Caco-2 (cell line): ENCODE measurements at regions not wholly inside any gene's neighbourhood (a gene's known extent, or its start where the extent isn't known, plus 50 kb on each side); places are given as distances from the start of the nearest gene placed in this dataset.

ENCODE experiments used
- BruUV-seq: library from RNA; stranded (reverse); fragments of 400-500 nt; replicated peaks from 2 replicates; lab custom pipeline; 2021; lab: Mats Ljungman, UMichigan
- CTCF ChIA-PET: fragments of 300-600 bp; sonication (Branson Sonifier 250); formaldehyde crosslinking; loops from one replicate; lab custom pipeline; 2022; ENCODE audit warnings: antibody characterized with exemption; lab: Charles Lee
- POLR2A ChIA-PET: fragments of 300-600 bp; sonication (Branson Sonifier 250); formaldehyde crosslinking; loops from one replicate; lab custom pipeline; 2022; ENCODE audit warnings: antibody characterized with exemption; lab: Charles Lee
- DNase-seq, 2 experiments: peaks; one replicate each; pipeline versions ENCODE4 v3.0.0 to v3.0.0-alpha.2; 2020 to 2022
- H3K27me3 ChIP-seq: replicated peaks from 2 replicates; pipeline ENCODE4 v1.6.0; 2011; ENCODE audit warnings: low read length; ENCODE audit not compliant: control insufficient read depth, insufficient read depth
- H3K36me3 ChIP-seq: 2 replicates; pipeline ENCODE4 v1.5.1; 2011; ENCODE audit warnings: low read length; ENCODE audit not compliant: control insufficient read depth, insufficient read depth
- H3K4me1 ChIP-seq: fragments of 250-450 bp; sonication (Bioruptor Pico); 2 replicates; pipeline ENCODE4 v1.5.1; 2020; ENCODE audit warnings: mild to moderate bottlenecking
- H3K4me3 ChIP-seq: 2 replicates; pipeline ENCODE4 v1.5.1; 2011; ENCODE audit warnings: low read depth, mild to moderate bottlenecking, control low read depth, low read length
- H3K9me3 ChIP-seq: fragments of 250-450 bp; sonication (Bioruptor Pico); 2 replicates; pipeline ENCODE4 v1.5.1; 2020; ENCODE audit warnings: mild to moderate bottlenecking, moderate library complexity
- H3K27ac Mint-ChIP-seq: one replicate; pipeline ENCODE4 v1.8.0; 2022; ENCODE audit warnings: mixed read lengths; ENCODE audit not compliant: unreplicated experiment
- H3K27me3 Mint-ChIP-seq: one replicate; pipeline ENCODE4 v1.8.0; 2022; ENCODE audit warnings: mixed read lengths; ENCODE audit not compliant: insufficient read depth, unreplicated experiment
- H3K36me3 Mint-ChIP-seq: one replicate; pipeline ENCODE4 v1.8.0; 2022; ENCODE audit warnings: mild to moderate bottlenecking, mixed read lengths; ENCODE audit not compliant: insufficient read depth, unreplicated experiment
- H3K4me1 Mint-ChIP-seq: one replicate; pipeline ENCODE4 v1.8.0; 2022; ENCODE audit warnings: low read depth, mixed read lengths; ENCODE audit not compliant: unreplicated experiment
- H3K4me3 Mint-ChIP-seq: one replicate; pipeline ENCODE4 v1.8.0; 2022; ENCODE audit warnings: mild to moderate bottlenecking, moderate library complexity, mixed read lengths; ENCODE audit not compliant: unreplicated experiment
- H3K9me3 Mint-ChIP-seq: one replicate; pipeline ENCODE4 v1.8.0; 2022; ENCODE audit warnings: mixed read lengths; ENCODE audit not compliant: unreplicated experiment
- CTCF ChIP-seq, 2 experiments: fragments of 200-600 bp in 1 of 2; IDR thresholded peaks; 1 replicate in 1 of 2; 2 replicates in 1 of 2; pipeline versions ENCODE4 v1.5.1 to v1.8.0; 2011 to 2022; ENCODE audit warnings: antibody characterized with exemption in 1 of 2, control low read depth in 1 of 2, inconsistent platforms in 1 of 2, low read depth in 1 of 2, low read length in 1 of 2, mild to moderate bottlenecking in 1 of 2, moderate library complexity in 1 of 2; ENCODE audit not compliant: insufficient read depth in 1 of 2, severe bottlenecking in 1 of 2, unreplicated experiment in 1 of 2
- intact Hi-C: fragments of 100-400 bp; cut with micrococcal nuclease; formaldehyde crosslinking; loops from one replicate; pipeline ENCODE4 v1.10.0; 2022; ENCODE audit not compliant: unreplicated experiment

- no peaks in the 10 kb centered on the region for H3K27me3 Mint-ChIP-seq
- POLR2A ChIA-PET, result no interaction called here
- Histone ChIP-seq H3K27me3 (no peaks in the 10 kb centered on the region), H3K9me3 (no peaks in the 10 kb centered on the region), H3K4me3 (no peak overlapping the region), H3K4me1 (no peaks in the 10 kb centered on the region), H3K36me3 (no peaks in the 10 kb centered on the region)
- no peak overlapping the region for H3K27ac Mint-ChIP-seq
- no peak for DNase-seq
- TF ChIP-seq CTCF (IDR thresholded peaks at IDR 0.05; ENCODE audit: insufficient read depth in 1 of 2, low read depth in 1 of 2, low read length in 1 of 2, severe bottlenecking in 1 of 2, unreplicated experiment in 1 of 2), result no peak
- no peaks in the 10 kb centered on the region for H3K4me1 Mint-ChIP-seq
- no TSS peak for BruUV-seq
- intact Hi-C loops, result no loop called here
- CTCF ChIA-PET, result no interaction called here
- H3K4me3 Mint-ChIP-seq, result no peak overlapping the region
- no peaks in the 10 kb centered on the region for H3K36me3 Mint-ChIP-seq
- H3K9me3 Mint-ChIP-seq, result no peaks in the 10 kb centered on the region
These were observed 659.8 kb downstream of the TLE4 start for GRCh38 chr9:80231318-80232236.

GRCh38 chr9:80223897-80224296, 652.1 kb downstream of the TLE4 start:
- no peaks in the 10 kb centered on the region for H3K36me3 Mint-ChIP-seq
- H3K9me3 Mint-ChIP-seq, result no peaks in the 10 kb centered on the region
- no peak overlapping the region for H3K4me3 Mint-ChIP-seq
- Histone ChIP-seq H3K4me1 (no peaks in the 10 kb centered on the region), H3K9me3 (no peaks in the 10 kb centered on the region), H3K4me3 (no peak overlapping the region), H3K27me3 (no peaks in the 10 kb centered on the region), H3K36me3 (no peaks in the 10 kb centered on the region)
- no peak for DNase-seq
- TF ChIP-seq CTCF (IDR thresholded peaks at IDR 0.05; ENCODE audit: insufficient read depth in 1 of 2, low read depth in 1 of 2, low read length in 1 of 2, severe bottlenecking in 1 of 2, unreplicated experiment in 1 of 2), result no peak
- intact Hi-C loops, result no loop called here
- CTCF ChIA-PET, result no interaction called here
- H3K27ac Mint-ChIP-seq, result no peak overlapping the region
- no peaks in the 10 kb centered on the region for H3K4me1 Mint-ChIP-seq
- no TSS peak for BruUV-seq
- no peaks in the 10 kb centered on the region for H3K27me3 Mint-ChIP-seq
- POLR2A ChIA-PET, result no interaction called here

GRCh38 chr9:80222466-80223169, 650.9 kb downstream of the TLE4 start:
- H3K36me3 Mint-ChIP-seq, result no peaks in the 10 kb centered on the region
- no peaks in the 10 kb centered on the region for H3K27me3 Mint-ChIP-seq
- intact Hi-C loops, result no loop called here
- H3K9me3 ChIP-seq, result no peaks in the 10 kb centered on the region
- TF ChIP-seq CTCF (IDR thresholded peaks at IDR 0.05; ENCODE audit: insufficient read depth in 1 of 2, low read depth in 1 of 2, low read length in 1 of 2, severe bottlenecking in 1 of 2, unreplicated experiment in 1 of 2), result no peak
- CTCF ChIA-PET, result no interaction called here
- H3K36me3 ChIP-seq, result no peaks in the 10 kb centered on the region
- no peak overlapping the region for H3K4me3 ChIP-seq
- no peak overlapping the region for H3K4me3 Mint-ChIP-seq
- no peaks in the 10 kb centered on the region for H3K4me1 ChIP-seq
- no peak overlapping the region for H3K27ac Mint-ChIP-seq
- no peak for DNase-seq
- no peaks in the 10 kb centered on the region for H3K4me1 Mint-ChIP-seq
- no peaks in the 10 kb centered on the region for H3K9me3 Mint-ChIP-seq
- POLR2A ChIA-PET, result no interaction called here
- BruUV-seq, result no TSS peak
- no peaks in the 10 kb centered on the region for H3K27me3 ChIP-seq
